ENCODE measurements at regions not wholly inside any gene's neighbourhood (a gene's known extent, or its start where the extent isn't known, plus 50 kb on each side); places are given as distances from the start of the nearest gene placed in this dataset.

DNA sequence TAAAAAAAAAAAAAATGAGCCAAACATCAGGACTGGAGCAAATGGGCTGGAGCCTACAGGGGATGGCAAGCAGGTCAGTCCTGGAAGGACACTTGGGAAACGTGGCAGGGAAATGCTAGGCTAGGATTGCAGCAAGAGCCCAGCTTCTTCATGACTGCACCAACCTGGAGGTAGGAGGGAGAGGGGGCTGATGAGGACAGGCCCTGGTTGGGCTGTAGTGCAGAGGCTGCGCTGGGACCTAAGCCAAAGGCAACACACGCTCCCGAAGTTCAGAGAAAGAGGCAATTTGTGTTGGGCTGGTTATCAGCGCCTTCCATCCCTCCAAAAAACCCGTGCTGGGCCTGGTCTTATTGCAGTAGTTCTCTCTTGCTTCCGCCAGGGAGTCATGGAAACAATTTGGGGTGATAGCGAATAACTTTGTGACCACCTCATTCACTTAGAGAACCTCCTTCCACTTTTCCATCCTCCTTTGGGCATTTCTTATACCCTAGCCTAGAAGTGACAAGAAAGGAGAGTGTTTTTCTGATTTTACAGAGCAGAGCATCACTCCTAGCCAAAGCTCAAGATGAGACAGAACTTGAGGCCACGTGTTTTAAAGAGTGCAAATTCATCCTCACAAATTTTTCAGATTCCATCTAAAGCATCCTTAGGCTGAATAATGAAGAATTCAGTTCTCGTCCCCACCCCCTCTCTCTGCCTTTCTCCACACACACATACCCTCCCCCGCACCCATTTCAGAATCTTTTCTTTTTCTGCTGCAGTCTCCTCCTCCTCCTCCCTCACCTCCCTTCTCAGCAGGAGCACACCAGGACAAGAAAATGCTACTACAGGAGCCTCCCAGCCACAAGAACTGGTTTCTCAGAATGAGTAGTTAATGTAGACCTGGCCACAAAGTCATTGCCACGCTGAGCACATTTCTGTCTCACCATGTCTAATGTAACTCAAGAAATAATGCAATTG, 61.3 kb upstream of the CALM2 start:
- no peak for TF ChIP-seq JUND (IDR thresholded peaks at IDR 0.05; ENCODE audit: low read depth)
- in situ Hi-C loops (cut with HindIII; ENCODE audit: low pct_unique_long_range_greater_than_20kb, low sequenced_read_pairs): no loop called here
- DNase-seq (ENCODE audit: low read depth in 1 of 2, low spot score in 1 of 2): peak in 1 of 2 experiments; percentile 6

DNA sequence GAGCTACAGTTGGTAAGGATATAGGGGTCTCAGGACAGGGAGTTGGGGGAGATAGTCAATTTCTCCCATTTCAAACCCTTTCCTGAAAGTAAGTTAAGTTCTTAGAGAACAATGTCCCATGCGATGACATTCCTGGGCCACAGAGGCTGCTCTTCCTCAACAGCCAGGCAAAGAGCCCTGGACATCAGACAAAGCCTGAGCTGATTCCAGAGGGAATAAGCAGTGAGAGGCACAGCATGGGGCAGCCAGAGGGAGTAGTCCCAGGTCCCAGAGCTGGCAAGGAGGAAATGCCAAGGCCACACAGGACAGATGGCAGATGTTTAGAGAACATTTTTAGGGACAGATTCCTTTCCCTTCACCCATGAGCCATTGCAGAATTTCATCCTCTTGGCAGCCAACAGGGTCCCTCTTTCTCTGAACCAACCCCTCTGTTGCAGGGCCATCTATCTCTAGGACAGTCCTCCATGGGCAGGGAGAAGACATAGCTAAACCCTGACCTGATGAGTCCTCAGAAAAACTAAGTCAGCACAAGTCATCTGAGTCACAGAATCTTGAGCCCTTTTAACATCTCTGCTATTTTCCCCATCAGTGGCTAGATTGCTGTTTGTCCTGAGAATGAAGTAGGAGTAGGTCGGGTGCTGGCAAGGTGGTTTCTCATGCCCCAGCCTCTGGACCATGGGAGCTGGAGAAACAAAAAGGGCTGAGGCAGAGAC, 60.3 kb upstream of the CALM2 start:
- in situ Hi-C loops (cut with HindIII; ENCODE audit: low pct_unique_long_range_greater_than_20kb, low sequenced_read_pairs): no loop called here
- no peak for TF ChIP-seq JUND (IDR thresholded peaks at IDR 0.05; ENCODE audit: low read depth)
- DNase-seq (ENCODE audit: low read depth in 1 of 2, low spot score in 1 of 2): no peak

DNA sequence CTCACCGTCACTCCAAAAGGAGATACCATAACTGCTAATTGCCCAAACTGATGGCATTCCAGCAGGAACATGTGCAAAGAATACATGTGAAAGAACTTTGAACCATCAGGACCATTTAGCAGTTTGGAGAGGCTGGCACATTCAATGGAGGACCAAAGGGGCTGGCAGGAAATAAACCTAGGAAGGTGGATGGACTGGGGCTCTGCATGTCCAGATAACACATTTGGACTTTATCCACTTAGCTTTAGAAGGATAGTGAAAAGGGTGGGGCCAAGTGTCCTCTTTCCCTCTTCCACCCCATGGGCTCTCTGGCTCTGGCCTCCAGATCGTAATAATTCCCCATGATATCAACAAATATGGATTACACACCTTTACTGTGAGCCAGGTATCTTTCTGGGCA, 58.8 kb upstream of the CALM2 start:
- in situ Hi-C loops (cut with HindIII; ENCODE audit: low pct_unique_long_range_greater_than_20kb, low sequenced_read_pairs): no loop called here
- no peak for DNase-seq (ENCODE audit: low read depth in 1 of 2, low spot score in 1 of 2)
- no peak for TF ChIP-seq JUND (IDR thresholded peaks at IDR 0.05; ENCODE audit: low read depth)

DNA sequence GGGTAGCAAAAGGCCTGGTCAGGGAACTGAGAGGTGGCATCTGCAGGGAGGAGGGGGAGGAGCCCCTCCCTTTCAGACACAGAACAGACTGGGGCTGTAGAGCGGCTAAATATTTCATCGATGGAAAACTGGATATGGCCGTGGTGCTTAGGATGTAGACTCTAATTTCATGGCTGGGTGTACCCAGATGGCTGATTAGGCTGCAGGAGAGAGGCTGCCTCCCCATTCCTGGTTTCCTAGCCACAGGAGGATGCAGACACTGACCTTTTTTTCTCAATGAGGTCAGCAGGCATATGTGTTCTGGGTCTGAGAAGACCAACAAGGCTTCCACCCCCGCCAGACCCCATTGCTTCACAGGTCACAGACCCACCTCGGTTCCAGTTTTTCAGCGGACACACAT, 58.1 kb upstream of the CALM2 start:
- no peak for DNase-seq (ENCODE audit: low read depth in 1 of 2, low spot score in 1 of 2)
- in situ Hi-C loops (cut with HindIII; ENCODE audit: low pct_unique_long_range_greater_than_20kb, low sequenced_read_pairs): no loop called here
- TF ChIP-seq JUND (IDR thresholded peaks at IDR 0.05; ENCODE audit: low read depth): no peak

DNA sequence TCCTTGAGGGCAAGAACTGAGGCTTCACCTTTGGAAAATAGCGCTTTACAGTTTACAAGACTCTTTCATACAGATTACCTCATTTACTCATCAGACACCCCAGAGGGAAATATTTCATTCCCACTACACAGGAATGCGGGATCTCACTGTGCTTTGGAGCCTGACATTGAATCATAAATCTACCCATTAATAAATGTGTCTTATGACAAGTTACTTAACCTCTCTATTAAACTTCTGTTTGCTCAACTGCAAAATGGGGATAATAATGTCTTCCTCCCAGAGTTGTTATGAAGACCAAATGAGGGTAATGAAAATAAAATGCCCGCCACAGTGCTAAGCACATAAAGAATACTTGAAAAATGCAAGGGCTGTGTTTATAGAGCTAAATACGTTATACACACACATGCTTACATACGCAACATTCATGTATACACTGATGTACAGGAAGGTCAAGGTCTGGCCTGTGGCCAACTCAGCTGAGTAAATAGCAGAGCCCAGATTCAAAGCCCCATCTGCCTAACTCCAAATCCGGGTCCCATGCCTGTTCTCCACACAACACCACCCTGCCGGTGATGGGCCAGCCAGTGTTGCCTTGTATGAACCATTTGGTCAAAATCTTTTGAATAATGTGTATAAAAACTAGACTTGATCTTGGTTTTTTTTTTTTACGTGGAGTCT, 56.6 kb upstream of the CALM2 start:
- in situ Hi-C loops (cut with HindIII; ENCODE audit: low pct_unique_long_range_greater_than_20kb, low sequenced_read_pairs): no loop called here
- no peak for TF ChIP-seq JUND (IDR thresholded peaks at IDR 0.05; ENCODE audit: low read depth)
- DNase-seq (ENCODE audit: low read depth in 1 of 2, low spot score in 1 of 2): peak in 1 of 2 experiments; percentile 27

DNA sequence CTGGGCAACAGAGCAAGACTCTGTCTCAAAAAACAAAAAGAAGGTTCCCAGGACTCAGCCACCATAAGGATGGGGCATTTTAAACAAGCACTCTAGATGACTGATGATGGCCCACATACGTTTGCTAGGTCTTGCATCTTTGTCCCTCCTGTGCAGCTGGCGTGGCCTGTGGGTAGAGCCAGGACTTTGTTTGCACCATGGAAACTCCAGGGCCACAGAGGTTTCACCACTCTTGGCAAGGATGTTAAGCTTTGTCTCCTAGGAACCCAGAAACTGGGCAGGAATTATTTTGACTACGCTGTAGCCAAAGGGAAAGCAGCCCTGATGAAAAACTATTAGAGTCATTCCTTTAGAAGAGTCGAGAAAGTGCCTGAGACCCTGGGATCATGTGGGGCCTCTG, 54.1 kb upstream of the CALM2 start:
- no peak for TF ChIP-seq JUND (IDR thresholded peaks at IDR 0.05; ENCODE audit: low read depth)
- in situ Hi-C loops (cut with HindIII; ENCODE audit: low pct_unique_long_range_greater_than_20kb, low sequenced_read_pairs): no loop called here
- no peak for DNase-seq (ENCODE audit: low read depth in 1 of 2, low spot score in 1 of 2)

DNA sequence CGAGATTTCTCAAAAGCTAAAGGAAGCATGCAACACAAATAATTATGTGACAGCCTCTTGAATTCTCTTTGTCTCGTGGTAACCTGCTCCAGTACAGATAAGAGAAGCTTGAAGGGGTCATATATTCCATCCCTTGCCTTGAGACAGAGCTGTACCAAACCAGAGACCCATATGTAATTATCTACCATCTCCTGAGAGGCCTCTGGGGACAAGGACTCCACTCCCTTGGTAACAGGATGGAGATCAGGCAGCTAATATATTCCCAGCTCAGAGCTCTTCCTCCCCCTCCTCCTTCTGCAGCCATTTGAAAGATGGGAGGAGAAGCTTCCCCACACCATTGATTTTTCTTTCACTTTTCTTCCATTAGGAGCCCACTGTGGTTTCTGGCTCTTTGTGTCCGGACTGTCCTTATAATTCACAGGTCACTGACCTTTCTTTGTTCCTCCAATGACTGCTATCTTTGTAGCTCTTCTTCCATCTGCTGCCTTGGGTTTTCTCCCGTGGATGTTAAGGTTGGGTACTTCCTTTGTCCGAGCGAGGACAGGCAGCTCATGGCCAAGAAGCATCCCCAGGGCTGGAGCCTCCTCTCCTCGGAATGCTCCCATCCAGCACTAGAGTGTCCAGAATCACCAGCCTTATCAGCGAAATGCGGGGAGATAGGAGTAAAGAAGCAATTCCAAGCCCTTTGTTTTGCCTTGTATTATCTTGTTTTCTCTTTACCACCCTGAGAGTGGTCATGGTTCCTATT, 51.4 kb upstream of the CALM2 start:
- in situ Hi-C loops (cut with HindIII; ENCODE audit: low pct_unique_long_range_greater_than_20kb, low sequenced_read_pairs): no loop called here
- TF ChIP-seq JUND (IDR thresholded peaks at IDR 0.05; ENCODE audit: low read depth): no peak
- no peak for DNase-seq (ENCODE audit: low read depth in 1 of 2, low spot score in 1 of 2)

DNA sequence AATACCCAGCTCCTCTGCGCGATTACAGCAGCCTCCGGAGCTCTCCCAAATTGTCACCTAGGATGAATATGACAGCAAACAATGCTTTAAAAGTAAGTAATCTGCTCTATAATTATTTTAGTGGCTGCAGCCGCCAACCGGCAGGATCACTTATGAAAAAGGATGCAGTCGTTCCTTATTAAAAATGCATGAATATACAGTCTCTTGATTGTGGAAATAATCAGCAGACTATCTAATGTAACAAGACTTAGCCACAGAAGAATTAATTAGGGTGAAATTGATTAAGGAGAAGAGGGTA, 50.6 kb upstream of the CALM2 start:
- TF ChIP-seq JUND (IDR thresholded peaks at IDR 0.05; ENCODE audit: low read depth): no peak
- DNase-seq (ENCODE audit: low read depth in 1 of 2, low spot score in 1 of 2): no peak
- in situ Hi-C loops (cut with HindIII; ENCODE audit: low pct_unique_long_range_greater_than_20kb, low sequenced_read_pairs): no loop called here

DNA sequence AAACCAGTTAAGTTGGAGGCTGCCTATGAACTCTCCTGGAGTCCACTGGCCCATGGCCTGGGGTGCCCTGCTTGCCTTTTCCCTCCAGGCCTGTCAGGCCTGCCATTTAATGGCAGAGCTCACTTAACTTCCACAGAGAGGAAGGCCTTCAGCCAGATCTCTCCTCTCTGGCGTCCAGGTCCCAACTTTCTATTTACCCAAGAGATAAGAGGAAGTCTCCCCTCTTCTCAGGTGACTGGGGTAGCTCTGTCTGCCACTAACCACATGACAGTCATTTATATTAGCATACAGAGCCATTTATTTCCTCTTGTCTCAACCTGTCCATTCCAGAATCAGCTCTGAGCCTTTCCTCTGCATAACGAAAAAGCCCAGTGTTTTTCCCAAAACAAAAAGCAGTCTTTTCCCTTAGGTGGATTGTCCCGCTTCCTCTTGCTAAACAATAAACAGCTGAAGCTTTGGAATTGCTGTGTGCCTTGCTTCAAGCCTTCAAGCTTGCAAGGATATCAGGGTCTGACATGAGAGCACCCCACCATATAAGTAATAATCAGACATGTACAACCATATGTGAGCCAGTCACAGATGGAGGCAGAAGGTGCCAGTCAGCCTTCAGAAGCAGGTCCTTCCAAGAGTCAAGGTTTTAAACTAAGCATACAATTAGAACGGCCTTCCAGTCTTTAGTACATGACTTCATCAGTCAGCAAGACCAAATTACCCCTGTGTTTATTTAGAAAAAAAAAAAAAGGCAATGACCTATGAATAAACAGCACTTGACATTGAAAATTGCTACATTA, 50.0 kb upstream of the CALM2 start:
- in situ Hi-C loops (cut with HindIII; ENCODE audit: low pct_unique_long_range_greater_than_20kb, low sequenced_read_pairs): no loop called here
- no peak for TF ChIP-seq JUND (IDR thresholded peaks at IDR 0.05; ENCODE audit: low read depth)
- DNase-seq (ENCODE audit: low read depth in 1 of 2, low spot score in 1 of 2): no peak

Measured in T47D (cell line).